ENCODE measurements at regions not wholly inside any gene's neighbourhood (a gene's known extent, or its start where the extent isn't known, plus 50 kb on each side); places are given as distances from the start of the nearest gene placed in this dataset.

- no peak for TF ChIP-seq CTCF (IDR thresholded peaks at IDR 0.05)
- TF ChIP-seq POLR2A (IDR thresholded peaks at IDR 0.05), result no peak
These were observed 1122.2 kb upstream of the TMEM132C start for GRCh38 chr12:127144770-127145169.

All from adrenal gland (tissue), 5 donors.